ENCODE measurements at regions not wholly inside any gene's neighbourhood (a gene's known extent, or its start where the extent isn't known, plus 50 kb on each side); places are given as distances from the start of the nearest gene placed in this dataset.
A peak's percentile ranks its signal among the peaks of the same experiment; 100 is the strongest.
"Not testable (repeated sequence)": the region's sequence is repeated elsewhere in the genome, so short reads cannot be mapped to it uniquely, and the experiment has no call there.

DNA sequence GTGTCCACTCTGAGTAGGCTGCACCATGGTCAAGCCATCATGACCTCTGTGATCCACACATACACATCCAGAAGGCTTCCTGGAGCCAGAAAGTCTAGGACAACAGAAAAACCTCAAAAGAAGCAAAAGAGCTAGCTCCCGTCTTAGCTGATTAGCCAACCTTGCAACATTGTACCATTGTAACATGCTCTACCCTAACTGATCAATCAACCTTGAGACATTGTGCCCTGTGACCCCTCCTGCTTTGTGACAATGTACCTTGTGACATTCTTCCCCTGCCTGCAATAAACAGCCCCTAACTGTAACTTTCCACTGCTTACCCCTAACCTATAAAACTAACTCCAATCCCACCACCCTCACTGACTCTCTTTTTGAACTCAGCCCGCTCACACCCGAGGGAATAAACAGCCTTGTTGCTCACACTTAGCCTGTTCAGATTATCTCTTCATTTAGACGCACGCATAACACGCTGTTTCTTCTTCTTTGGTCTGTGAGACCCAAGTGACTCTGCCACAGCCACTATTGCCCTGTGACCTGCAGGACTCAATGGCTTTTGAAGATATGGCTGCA, 1104.6 kb downstream of the OTOL1 start:
- in situ Hi-C loops (cut with MboI; ENCODE audit: low sequenced_read_pairs): no loop called here
- no peak overlapping the region for H3K4me3 ChIP-seq
- peaks cover 2% of the 10 kb centered on the region; the same call in 1 of the 2 replicates for H3K36me3 ChIP-seq (replicated peaks)
- no peaks in the 10 kb centered on the region for H3K27me3 ChIP-seq (ENCODE audit: low read depth)
- H3K9me3 ChIP-seq: peaks cover 4% of the 10 kb centered on the region; the same call in 1 of the 2 replicates
- no peak for DNase-seq (ENCODE audit: low spot score in 2 of 2)
- peaks cover 16% of the 10 kb centered on the region for H3K4me1 ChIP-seq

DNA sequence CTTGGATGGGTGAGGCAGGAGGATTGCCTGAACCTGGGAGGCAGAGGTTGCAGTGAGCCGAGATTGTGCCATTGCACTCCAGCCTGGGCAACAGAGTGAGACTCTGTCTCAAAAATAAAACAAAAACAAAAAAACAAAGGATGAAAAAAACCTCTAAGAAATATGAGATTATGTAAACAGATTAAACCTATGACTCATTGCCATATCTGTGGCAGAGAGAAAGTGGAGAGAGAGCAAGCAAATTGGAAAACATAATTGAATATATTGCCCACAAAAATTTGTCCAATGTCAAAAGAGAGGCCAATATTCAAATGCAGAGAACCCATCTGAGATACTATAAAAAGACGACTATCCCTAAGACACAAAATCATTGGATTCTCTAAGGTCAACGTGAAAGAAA, 1106.0 kb downstream of the OTOL1 start:
- peaks cover 4% of the 10 kb centered on the region; the same call in 1 of the 2 replicates for H3K36me3 ChIP-seq (replicated peaks)
- no peak for DNase-seq (ENCODE audit: low spot score in 2 of 2)
- no peak overlapping the region for H3K4me3 ChIP-seq
- H3K4me1 ChIP-seq: peaks cover 18% of the 10 kb centered on the region
- in situ Hi-C loops (cut with MboI; ENCODE audit: low sequenced_read_pairs): no loop called here
- H3K27me3 ChIP-seq (ENCODE audit: low read depth): no peaks in the 10 kb centered on the region
- H3K9me3 ChIP-seq: peaks cover 6% of the 10 kb centered on the region; the same call in 1 of the 2 replicates

DNA sequence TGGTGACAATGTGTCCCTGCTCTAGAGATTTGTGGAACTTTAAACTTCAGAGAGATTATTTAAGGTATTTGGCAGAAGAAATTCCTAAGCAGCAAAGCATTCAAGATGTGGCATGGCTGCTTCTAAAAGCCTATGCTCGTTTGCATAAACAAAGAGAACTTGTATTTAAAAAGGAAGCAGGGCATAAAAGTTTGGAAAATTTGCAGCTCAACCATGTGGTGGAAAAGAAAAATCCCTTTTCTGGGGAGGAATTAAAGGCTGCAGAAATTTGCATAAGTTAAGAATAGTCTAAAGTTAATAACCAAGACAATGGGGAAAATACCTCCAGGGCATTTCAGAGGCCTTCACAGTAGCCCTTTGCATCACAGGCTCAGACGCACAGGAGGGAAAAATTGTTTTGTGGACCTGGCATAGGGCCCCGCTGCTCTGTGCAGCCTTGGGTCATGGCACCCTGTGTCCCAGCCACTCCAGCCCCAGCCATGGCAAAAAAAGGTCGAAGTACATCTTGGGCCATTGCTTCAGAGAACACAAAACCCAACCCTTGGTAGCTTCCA, 1109.1 kb downstream of the OTOL1 start:
- H3K4me1 ChIP-seq: peaks cover 17% of the 10 kb centered on the region
- DNase-seq (ENCODE audit: low spot score in 2 of 2): peak; percentile 75 to 94
- no peak overlapping the region for H3K4me3 ChIP-seq
- H3K36me3 ChIP-seq (replicated peaks): peaks cover 4% of the 10 kb centered on the region; the same call in 1 of the 2 replicates
- in situ Hi-C loops (cut with MboI; ENCODE audit: low sequenced_read_pairs): no loop called here
- no peaks in the 10 kb centered on the region for H3K27me3 ChIP-seq (ENCODE audit: low read depth)
- H3K9me3 ChIP-seq: peaks cover 6% of the 10 kb centered on the region; the same call in 1 of the 2 replicates

DNA sequence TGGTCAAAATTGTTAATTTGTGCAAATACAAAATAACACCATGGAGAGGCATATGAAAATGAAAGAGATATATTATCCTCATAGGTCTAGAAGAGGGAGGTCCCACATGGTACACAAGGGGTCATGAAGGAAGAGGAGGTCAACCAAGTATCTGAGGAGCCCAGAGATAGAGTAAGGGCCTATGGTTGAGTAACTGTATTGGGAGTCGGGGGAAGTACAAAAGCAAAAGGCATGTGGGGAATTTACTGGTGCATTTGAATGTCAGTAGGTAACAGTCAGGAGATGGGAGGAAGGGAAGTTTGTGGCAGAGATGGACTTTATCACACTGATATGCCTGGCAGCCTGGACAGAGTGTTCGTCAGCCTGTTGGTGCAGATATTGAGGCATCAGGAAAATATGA, 1113.7 kb downstream of the OTOL1 start:
- Histone ChIP-seq H3K9me3 (peaks cover 4% of the 10 kb centered on the region; the same call in 1 of the 2 replicates), H3K4me1 (peaks cover 29% of the 10 kb centered on the region), H3K27me3 (ENCODE audit: low read depth) (no peaks in the 10 kb centered on the region), H3K36me3 (replicated peaks) (peaks cover 4% of the 10 kb centered on the region; the same call in 1 of the 2 replicates), H3K4me3 (no peak overlapping the region)
- no peak for DNase-seq (ENCODE audit: low spot score in 2 of 2)
- in situ Hi-C loops (cut with MboI; ENCODE audit: low sequenced_read_pairs): no loop called here

DNA sequence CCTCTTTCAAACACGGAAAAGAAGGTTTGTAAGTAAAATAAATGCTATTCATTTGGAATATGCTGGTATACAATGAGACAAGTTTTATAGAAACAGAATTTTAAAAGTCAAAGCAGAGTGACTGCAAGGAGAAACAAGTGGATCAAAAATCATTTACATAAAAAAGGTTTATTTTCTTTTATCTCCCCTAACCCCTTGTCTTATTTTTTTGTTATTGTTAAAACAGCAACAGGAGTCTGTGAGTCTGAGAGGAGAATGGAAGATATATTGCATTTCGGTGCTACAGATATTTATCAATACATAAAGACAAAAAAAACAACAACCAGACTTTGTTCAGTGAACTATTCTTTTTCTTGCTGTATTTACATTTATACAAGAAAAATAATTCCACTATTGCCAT, 1116.4 kb downstream of the OTOL1 start:
- Histone ChIP-seq H3K9me3 (no peaks in the 10 kb centered on the region), H3K36me3 (replicated peaks) (no peaks in the 10 kb centered on the region), H3K4me1 (peaks cover 31% of the 10 kb centered on the region), H3K4me3 (no peak overlapping the region), H3K27me3 (ENCODE audit: low read depth) (no peaks in the 10 kb centered on the region)
- peak in 1 of 2 experiments; percentile 90 for DNase-seq (ENCODE audit: low spot score in 2 of 2)
- in situ Hi-C loops (cut with MboI; ENCODE audit: low sequenced_read_pairs): no loop called here

DNA sequence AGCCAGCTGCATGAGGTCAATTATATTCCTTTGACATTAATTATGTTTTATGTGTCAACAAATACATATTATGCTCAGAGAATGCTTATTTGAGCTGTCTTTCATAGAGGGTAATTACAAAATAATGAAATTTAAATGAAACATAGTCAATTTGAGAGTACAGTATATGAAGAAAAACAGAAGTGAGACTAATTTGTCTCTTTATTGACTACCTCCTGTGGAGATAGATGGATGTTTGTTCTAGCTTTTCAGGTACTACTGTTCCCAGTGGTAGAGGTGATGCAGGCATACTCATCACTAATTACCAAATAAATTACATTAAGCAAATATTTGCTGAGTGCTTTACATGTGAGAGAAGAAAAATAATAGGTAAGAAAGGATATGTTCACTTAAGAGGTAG, 1129.6 kb downstream of the OTOL1 start:
- in situ Hi-C loops (cut with MboI; ENCODE audit: low sequenced_read_pairs): no loop called here
- H3K4me1 ChIP-seq: no peaks in the 10 kb centered on the region
- no peak for DNase-seq (ENCODE audit: low spot score in 2 of 2)
- H3K9me3 ChIP-seq: no peaks in the 10 kb centered on the region
- no peaks in the 10 kb centered on the region for H3K27me3 ChIP-seq (ENCODE audit: low read depth)
- no peak overlapping the region for H3K4me3 ChIP-seq
- H3K36me3 ChIP-seq (replicated peaks): no peaks in the 10 kb centered on the region

DNA sequence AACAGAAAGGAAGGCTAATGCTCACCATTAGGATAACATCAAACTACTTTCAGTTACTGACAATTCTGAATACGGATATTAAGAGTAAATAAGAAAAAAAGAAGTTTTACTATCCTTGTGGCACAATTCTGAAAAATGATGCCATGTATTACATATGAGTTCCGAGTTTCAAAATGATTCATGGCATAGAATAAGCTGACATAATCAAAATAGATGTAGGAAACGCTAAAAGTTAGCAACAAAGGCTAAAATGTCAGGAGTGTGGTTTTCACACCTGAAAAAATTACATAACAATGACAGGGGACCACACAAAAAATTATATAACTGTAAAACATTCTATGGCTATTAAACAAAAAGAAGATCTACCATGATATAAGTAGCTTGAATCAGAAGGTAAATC, 1131.9 kb downstream of the OTOL1 start:
- no peak overlapping the region for H3K4me3 ChIP-seq
- no peaks in the 10 kb centered on the region for H3K4me1 ChIP-seq
- no peak for DNase-seq (ENCODE audit: low spot score in 2 of 2)
- in situ Hi-C loops (cut with MboI; ENCODE audit: low sequenced_read_pairs): no loop called here
- no peaks in the 10 kb centered on the region for H3K36me3 ChIP-seq (replicated peaks)
- H3K9me3 ChIP-seq: no peaks in the 10 kb centered on the region
- no peaks in the 10 kb centered on the region for H3K27me3 ChIP-seq (ENCODE audit: low read depth)

DNA sequence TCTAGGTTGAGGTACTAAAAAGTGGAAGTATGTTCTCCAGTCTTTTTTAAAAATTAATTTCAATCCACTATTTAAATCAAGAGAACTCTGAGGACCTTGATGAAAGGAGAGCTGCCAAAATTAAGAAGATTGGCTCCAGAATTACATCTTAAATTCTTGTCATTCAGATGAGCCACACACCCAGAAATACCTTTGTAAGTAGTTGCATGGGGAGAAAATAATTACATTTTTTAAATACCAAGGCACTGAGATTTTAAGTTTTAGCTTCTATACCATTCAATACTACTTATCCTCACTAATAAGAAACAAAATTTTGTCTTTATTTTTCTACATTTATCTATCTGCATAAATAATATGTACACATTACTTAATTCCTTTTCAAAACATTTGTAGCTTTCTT, 1132.8 kb downstream of the OTOL1 start:
- H3K4me1 ChIP-seq: no peaks in the 10 kb centered on the region
- H3K9me3 ChIP-seq: no peaks in the 10 kb centered on the region
- in situ Hi-C loops (cut with MboI; ENCODE audit: low sequenced_read_pairs): no loop called here
- H3K4me3 ChIP-seq: no peak overlapping the region
- no peak for DNase-seq (ENCODE audit: low spot score in 2 of 2)
- no peaks in the 10 kb centered on the region for H3K27me3 ChIP-seq (ENCODE audit: low read depth)
- H3K36me3 ChIP-seq (replicated peaks): no peaks in the 10 kb centered on the region

DNA sequence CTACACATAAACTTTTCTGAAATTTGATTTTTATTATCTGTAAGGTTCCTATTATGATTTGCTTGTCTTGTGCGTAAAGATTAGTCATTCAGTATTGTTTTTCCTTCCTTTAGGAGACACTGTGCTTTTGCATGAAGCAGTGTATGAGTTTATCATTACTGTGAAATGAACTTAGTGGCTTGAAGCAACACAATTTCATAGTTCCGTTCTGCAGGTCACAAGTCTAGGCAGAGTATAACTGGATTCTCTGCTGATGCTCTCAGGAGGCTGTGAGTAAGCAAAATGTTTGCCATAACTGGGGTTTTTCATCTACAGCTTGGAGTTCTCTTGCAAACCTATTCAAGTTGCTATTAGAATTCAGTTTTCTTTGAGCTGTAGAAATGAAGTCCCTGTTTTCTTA, 1136.1 kb downstream of the OTOL1 start:
- no peak overlapping the region for H3K4me3 ChIP-seq
- no peak for DNase-seq (ENCODE audit: low spot score in 2 of 2)
- no peaks in the 10 kb centered on the region for H3K27me3 ChIP-seq (ENCODE audit: low read depth)
- H3K36me3 ChIP-seq (replicated peaks): no peaks in the 10 kb centered on the region
- H3K4me1 ChIP-seq: no peaks in the 10 kb centered on the region
- in situ Hi-C loops (cut with MboI; ENCODE audit: low sequenced_read_pairs): no loop called here
- no peaks in the 10 kb centered on the region for H3K9me3 ChIP-seq

DNA sequence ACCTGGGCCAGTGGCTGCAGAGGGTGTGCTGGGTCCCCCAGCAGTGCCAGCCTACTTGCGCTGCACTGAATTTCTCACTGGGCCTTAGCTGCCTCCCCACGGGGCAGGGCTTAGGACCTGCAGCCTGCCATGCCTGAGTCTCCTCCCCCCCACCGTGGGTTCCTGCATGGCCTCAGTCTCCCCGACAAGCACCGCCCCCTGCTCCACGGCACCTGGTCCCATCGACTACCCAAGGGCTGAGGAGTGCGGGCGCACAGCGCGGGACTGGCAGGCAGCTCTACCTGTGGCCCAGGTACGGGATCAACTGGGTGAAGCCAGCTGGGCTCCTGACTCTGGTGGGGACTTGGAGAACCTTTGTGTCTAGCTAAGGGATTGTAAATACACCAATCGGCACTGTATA, 1143.6 kb downstream of the OTOL1 start:
- H3K4me1 ChIP-seq; H3K36me3 ChIP-seq (replicated peaks); DNase-seq (ENCODE audit: low spot score in 2 of 2); H3K27me3 ChIP-seq (ENCODE audit: low read depth); in situ Hi-C loops (cut with MboI; ENCODE audit: low sequenced_read_pairs); H3K4me3 ChIP-seq; H3K9me3 ChIP-seq: not testable (repeated sequence)

DNA sequence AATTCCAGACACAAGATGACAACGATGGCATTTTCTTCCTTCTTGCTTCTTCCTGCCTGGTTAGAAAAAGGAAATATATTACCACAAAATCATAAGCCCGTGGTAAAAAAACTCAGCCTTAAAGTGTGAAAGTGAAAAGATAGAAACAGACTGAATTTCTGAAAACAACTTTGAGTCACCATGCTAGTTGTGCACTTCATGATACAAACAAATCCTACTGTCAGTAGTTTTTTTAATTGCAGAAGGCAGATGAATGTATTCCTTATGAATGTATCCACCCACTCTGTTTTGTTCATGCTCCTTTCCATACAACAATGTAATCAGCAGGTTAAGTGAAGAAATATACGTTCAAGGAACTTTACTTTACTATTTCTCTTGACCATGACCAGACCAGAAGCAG, 1144.7 kb downstream of the OTOL1 start:
- no peaks in the 10 kb centered on the region for H3K9me3 ChIP-seq
- H3K4me3 ChIP-seq: no peak overlapping the region
- DNase-seq (ENCODE audit: low spot score in 2 of 2): no peak
- in situ Hi-C loops (cut with MboI; ENCODE audit: low sequenced_read_pairs): no loop called here
- no peaks in the 10 kb centered on the region for H3K36me3 ChIP-seq (replicated peaks)
- H3K27me3 ChIP-seq (ENCODE audit: low read depth): no peaks in the 10 kb centered on the region
- H3K4me1 ChIP-seq: no peaks in the 10 kb centered on the region

DNA sequence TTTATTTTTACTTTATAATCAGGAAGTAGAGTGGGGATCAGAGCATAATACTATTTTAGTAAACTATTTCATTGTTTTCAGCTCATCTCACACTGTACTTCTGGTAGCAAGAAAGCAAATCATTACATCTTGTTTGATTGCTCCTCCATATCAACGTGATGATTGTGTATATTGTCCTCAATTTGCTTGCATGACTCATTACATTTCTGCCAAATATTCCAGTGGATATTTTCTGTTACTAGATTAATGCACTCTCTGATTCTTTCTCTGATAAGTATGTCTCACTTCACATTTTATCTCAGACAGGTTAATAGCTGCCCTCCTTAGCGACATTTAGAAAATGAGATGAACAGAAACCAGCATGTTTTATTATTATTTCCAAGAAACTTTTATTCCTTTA, 1145.3 kb downstream of the OTOL1 start:
- H3K9me3 ChIP-seq: no peaks in the 10 kb centered on the region
- H3K36me3 ChIP-seq (replicated peaks): no peaks in the 10 kb centered on the region
- H3K4me3 ChIP-seq: no peak overlapping the region
- no peak for DNase-seq (ENCODE audit: low spot score in 2 of 2)
- H3K27me3 ChIP-seq (ENCODE audit: low read depth): no peaks in the 10 kb centered on the region
- in situ Hi-C loops (cut with MboI; ENCODE audit: low sequenced_read_pairs): no loop called here
- H3K4me1 ChIP-seq: no peaks in the 10 kb centered on the region

DNA sequence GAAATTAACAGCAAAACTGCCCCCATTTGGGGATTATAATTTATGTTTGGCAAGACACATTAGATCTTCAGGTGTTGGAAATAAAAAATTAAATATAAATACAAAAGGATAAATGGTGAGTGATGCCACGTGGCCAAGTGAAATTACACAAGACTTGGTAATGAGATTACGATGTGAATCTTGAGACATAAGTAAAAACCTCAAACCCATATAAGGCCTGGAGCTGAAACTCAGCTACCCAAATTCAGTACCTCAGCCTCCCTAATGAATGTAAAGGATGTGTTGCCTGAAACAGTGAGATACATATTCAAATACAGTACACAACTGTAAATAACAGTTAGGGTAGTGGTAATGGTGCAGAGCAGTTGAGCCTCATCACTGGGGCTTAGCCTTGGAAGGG, 1146.6 kb downstream of the OTOL1 start:
- Histone ChIP-seq H3K36me3 (replicated peaks) (no peaks in the 10 kb centered on the region), H3K4me3 (no peak overlapping the region), H3K4me1 (no peaks in the 10 kb centered on the region), H3K9me3 (0 out of 2 replicates have a peak, but pooled peaks cover 3% of the 10 kb centered on the region), H3K27me3 (ENCODE audit: low read depth) (no peaks in the 10 kb centered on the region)
- in situ Hi-C loops (cut with MboI; ENCODE audit: low sequenced_read_pairs): no loop called here
- no peak for DNase-seq (ENCODE audit: low spot score in 2 of 2)

DNA sequence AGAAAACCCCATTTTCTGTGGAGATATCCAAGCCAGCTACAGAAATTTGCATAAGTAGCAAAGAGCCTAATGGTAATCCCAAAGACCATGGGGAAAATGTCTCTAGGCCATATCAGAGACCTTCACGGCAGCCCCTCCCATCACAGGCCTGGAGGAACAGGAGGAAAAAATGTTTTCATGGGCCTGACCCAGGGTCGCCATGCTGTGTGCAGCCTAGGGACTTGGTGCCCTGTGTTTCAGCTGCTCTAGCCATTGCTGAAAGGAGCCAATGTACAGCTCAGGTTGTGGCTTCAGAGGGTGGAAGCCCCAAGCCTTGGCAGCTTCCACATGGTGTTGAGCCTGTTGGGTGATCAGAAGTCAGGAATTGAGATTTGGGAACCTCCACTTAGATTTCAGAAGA, 1150.7 kb downstream of the OTOL1 start:
- no peaks in the 10 kb centered on the region for H3K27me3 ChIP-seq (ENCODE audit: low read depth)
- H3K36me3 ChIP-seq (replicated peaks): no peaks in the 10 kb centered on the region
- 0 out of 2 replicates have a peak, but pooled peaks cover 3% of the 10 kb centered on the region for H3K9me3 ChIP-seq
- in situ Hi-C loops (cut with MboI; ENCODE audit: low sequenced_read_pairs): no loop called here
- H3K4me1 ChIP-seq: no peaks in the 10 kb centered on the region
- DNase-seq (ENCODE audit: low spot score in 2 of 2): no peak
- H3K4me3 ChIP-seq: no peak overlapping the region

DNA sequence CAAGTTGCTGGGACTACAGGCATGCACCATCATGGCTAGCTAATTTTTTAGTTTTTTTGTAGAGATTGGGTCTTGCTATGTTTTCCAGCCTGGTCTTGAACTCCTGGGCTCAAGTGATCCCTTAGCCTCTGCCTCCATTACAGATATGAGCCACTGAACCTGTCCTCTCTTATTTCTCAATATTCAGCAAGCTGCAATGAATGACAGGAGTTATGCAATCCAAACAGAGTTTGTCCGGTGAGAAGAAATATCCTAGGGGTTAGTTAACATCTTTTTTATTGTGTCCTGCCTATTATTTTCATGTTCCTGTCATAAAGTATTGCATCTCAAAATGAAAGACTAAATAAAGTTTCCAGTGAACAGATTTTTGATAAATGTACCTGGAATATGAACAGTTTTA, 1161.4 kb downstream of the OTOL1 start:
- Histone ChIP-seq H3K27me3 (ENCODE audit: low read depth) (no peaks in the 10 kb centered on the region), H3K9me3 (no peaks in the 10 kb centered on the region), H3K4me3 (no peak overlapping the region), H3K36me3 (replicated peaks) (no peaks in the 10 kb centered on the region), H3K4me1 (no peaks in the 10 kb centered on the region)
- in situ Hi-C loops (cut with MboI; ENCODE audit: low sequenced_read_pairs): no loop called here
- no peak for DNase-seq (ENCODE audit: low spot score in 2 of 2)
